DOHH2 (cell line): ENCODE measurements at regions not wholly inside any gene's neighbourhood (a gene's known extent, or its start where the extent isn't known, plus 50 kb on each side); places are given as distances from the start of the nearest gene placed in this dataset.

Experiments used
- EZH2phosphoT487 ChIP-seq: fragments of 200-600 bp; sonication (generic); IDR thresholded peaks from 2 replicates; pipeline ENCODE4 v1.6.1; 2017; ENCODE audit warnings: borderline replicate concordance, mild to moderate bottlenecking, antibody characterized with exemption, low read length, moderate library complexity, mixed read lengths
- TF ChIP-seq, protein P1 (sequence below): fragments of 200-600 bp; sonication (generic); IDR thresholded peaks from one replicate; pipeline ENCODE4 v1.5.1; 2014; ENCODE audit warnings: antibody characterized with exemption, mild to moderate bottlenecking, low read depth, low read length; ENCODE audit not compliant: poor library complexity, severe bottlenecking

GRCh38 chr7:37604078-37604477, 79.5 kb upstream of the GPR141 start:
- TF ChIP-seq, protein P1, sequence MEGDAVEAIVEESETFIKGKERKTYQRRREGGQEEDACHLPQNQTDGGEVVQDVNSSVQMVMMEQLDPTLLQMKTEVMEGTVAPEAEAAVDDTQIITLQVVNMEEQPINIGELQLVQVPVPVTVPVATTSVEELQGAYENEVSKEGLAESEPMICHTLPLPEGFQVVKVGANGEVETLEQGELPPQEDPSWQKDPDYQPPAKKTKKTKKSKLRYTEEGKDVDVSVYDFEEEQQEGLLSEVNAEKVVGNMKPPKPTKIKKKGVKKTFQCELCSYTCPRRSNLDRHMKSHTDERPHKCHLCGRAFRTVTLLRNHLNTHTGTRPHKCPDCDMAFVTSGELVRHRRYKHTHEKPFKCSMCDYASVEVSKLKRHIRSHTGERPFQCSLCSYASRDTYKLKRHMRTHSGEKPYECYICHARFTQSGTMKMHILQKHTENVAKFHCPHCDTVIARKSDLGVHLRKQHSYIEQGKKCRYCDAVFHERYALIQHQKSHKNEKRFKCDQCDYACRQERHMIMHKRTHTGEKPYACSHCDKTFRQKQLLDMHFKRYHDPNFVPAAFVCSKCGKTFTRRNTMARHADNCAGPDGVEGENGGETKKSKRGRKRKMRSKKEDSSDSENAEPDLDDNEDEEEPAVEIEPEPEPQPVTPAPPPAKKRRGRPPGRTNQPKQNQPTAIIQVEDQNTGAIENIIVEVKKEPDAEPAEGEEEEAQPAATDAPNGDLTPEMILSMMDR = no peak
- no peak for TF ChIP-seq EZH2phosphoT487
